ENCODE measurements at regions not wholly inside any gene's neighbourhood (a gene's known extent, or its start where the extent isn't known, plus 50 kb on each side); places are given as distances from the start of the nearest gene placed in this dataset.

DNA sequence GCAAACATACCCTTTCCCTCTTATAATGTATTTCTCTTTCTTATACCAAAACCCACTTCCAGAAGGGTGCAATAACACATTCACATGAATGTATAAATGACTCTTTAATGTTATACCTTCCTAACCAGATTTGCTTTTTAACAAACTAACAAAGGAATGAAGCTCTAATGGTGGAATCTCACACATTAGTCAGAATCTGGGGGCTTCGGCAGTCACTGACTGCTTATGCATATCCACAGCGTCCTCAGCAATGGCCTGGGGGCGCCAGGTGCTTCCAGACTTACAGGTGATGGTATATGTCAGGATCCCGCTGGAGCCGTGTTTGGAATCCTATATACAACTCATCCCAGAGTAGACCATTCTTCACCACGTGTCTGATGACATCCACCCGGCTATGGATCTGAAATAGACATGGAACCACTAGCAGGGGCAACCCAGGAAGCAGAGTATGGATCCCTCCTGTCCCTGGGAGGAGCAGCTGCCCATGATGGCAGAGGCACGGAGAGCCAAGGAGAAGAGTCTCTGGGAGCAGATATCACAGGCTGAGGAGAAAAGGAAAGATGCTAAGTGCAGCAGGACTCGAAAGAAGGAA, 150.8 kb upstream of the RIPOR2 start:
- Histone ChIP-seq H3K4me3 (no peak overlapping the region), H3K9me3 (ENCODE audit: control insufficient read depth in 4 of 4, insufficient read depth in 3 of 4, low read length in 3 of 4) (no peaks in the 10 kb centered on the region), H3K9ac (ENCODE audit: insufficient read depth in 1 of 2, low read length in 2 of 2) (no peak overlapping the region), H3K27ac (ENCODE audit: low read depth in 1 of 2, low read length in 1 of 2) (no peak overlapping the region), H3K36me3 (ENCODE audit: control insufficient read depth in 4 of 4, insufficient read depth in 4 of 4, low read length in 4 of 4) (peaks cover 0 to 13% (median 0%) of the 10 kb centered on the region in 4 donors), H3K4me1 (ENCODE audit: control insufficient read depth in 5 of 5, insufficient read depth in 5 of 5, low read length in 5 of 5) (peaks cover 0 to 2% (median 0%) of the 10 kb centered on the region in 5 donors), H3K27me3 (ENCODE audit: control insufficient read depth in 3 of 3, insufficient read depth in 3 of 3, low read length in 2 of 3) (no peaks in the 10 kb centered on the region)
- ATAC-seq (ENCODE audit: insufficient read depth, low FRiP score): no peak
- DNase-seq: no peak
- 84 to 89% methylated on average over 9 of the region's 9 CpGs for WGBS, 2 donors
- TF ChIP-seq, protein P1, sequence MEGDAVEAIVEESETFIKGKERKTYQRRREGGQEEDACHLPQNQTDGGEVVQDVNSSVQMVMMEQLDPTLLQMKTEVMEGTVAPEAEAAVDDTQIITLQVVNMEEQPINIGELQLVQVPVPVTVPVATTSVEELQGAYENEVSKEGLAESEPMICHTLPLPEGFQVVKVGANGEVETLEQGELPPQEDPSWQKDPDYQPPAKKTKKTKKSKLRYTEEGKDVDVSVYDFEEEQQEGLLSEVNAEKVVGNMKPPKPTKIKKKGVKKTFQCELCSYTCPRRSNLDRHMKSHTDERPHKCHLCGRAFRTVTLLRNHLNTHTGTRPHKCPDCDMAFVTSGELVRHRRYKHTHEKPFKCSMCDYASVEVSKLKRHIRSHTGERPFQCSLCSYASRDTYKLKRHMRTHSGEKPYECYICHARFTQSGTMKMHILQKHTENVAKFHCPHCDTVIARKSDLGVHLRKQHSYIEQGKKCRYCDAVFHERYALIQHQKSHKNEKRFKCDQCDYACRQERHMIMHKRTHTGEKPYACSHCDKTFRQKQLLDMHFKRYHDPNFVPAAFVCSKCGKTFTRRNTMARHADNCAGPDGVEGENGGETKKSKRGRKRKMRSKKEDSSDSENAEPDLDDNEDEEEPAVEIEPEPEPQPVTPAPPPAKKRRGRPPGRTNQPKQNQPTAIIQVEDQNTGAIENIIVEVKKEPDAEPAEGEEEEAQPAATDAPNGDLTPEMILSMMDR (IDR thresholded peaks at IDR 0.05; ENCODE audit: control extremely low read depth, extremely low read depth): no peak

DNA sequence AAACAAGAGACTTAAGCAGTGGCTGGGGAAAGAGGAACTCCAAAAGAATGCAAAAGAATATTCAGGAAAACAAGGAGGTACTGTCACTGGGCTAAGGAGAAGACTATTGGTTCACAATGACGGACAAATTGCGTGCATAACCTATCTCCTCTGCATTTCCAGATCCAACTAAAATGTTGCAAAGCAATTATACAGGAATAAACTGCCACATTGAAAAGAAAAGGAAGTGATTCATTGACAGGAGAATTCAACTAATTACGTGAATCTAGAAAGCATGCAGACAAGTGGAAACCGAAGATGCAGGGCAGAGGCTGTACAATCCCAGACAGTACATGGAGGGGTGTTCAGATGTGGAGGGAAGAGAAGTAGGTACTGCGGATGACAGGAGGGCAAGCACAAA, 152.8 kb upstream of the RIPOR2 start:
- DNase-seq (no peak), ATAC-seq (ENCODE audit: insufficient read depth, low FRiP score) (no peak)
- 62 to 64% methylated on average over 5 of the region's 5 CpGs for whole genome bisulfite sequencing, 2 donors
- Histone ChIP-seq H3K36me3 (ENCODE audit: control insufficient read depth in 4 of 4, insufficient read depth in 4 of 4, low read length in 4 of 4) (peaks cover 0 to 15% (median under 1%) of the 10 kb centered on the region in 4 donors), H3K4me1 (ENCODE audit: control insufficient read depth in 5 of 5, insufficient read depth in 5 of 5, low read length in 5 of 5) (peaks cover 0 to 2% (median 0%) of the 10 kb centered on the region in 5 donors), H3K4me3 (no peak overlapping the region), H3K9me3 (ENCODE audit: control insufficient read depth in 4 of 4, insufficient read depth in 3 of 4, low read length in 3 of 4) (no peaks in the 10 kb centered on the region), H3K27me3 (ENCODE audit: control insufficient read depth in 3 of 3, insufficient read depth in 3 of 3, low read length in 2 of 3) (no peaks in the 10 kb centered on the region), H3K27ac (ENCODE audit: low read depth in 1 of 2, low read length in 1 of 2) (peak overlapping the region in 1 of 2 donors; percentile 71), H3K9ac (ENCODE audit: insufficient read depth in 1 of 2, low read length in 2 of 2) (no peak overlapping the region)
- TF ChIP-seq, protein P1 (IDR thresholded peaks at IDR 0.05; ENCODE audit: control extremely low read depth, extremely low read depth): no peak

DNA sequence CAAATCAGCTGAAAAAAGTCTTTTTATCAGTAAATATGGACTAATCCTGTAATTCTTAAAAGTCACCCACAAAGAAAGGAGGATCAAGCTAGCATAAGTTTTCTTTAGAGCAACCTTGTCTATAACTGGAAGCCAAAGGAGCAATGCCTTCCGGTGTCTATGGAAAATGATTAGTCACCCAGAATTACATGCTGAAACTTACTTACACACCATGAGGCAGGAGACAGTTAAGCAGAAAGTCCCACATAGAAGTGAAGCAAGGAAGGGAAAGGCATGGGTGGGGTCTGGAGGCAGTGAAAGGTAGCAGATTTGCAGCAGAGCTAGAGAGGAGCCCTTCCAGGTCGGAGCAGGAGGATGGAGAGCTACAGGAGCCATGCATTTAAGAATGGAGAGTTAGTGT, 153.7 kb upstream of the RIPOR2 start:
- peaks cover 0 to 13% (median 3%) of the 10 kb centered on the region in 4 donors for H3K36me3 ChIP-seq (ENCODE audit: control insufficient read depth in 4 of 4, insufficient read depth in 4 of 4, low read length in 4 of 4)
- WGBS, 2 donors: 12 to 73% methylated on average over 2 of the region's 2 CpGs
- TF ChIP-seq, protein P1 (IDR thresholded peaks at IDR 0.05; ENCODE audit: control extremely low read depth, extremely low read depth): no peak

DNA sequence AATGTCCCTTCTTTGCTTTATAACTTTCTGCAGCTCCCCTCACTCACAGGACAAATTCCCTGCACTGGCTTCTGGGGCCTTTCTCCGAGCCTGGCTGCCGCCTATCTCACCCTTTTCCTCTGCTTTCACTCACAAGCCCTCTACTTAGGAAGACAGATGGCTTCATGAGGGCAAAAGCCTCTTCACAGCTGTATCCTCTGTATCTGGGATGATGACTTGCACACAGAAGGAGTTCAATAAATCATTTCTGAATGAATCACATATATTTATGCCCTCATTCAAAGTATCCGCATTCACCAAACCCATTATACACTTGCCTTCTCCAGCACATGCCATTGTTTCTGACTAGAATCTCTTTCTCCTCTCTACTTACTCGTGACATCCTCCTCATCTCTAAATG, 159.0 kb upstream of the RIPOR2 start:
- H3K9me3 ChIP-seq (ENCODE audit: control insufficient read depth in 4 of 4, insufficient read depth in 3 of 4, low read length in 3 of 4): no peaks in the 10 kb centered on the region
- ATAC-seq (ENCODE audit: insufficient read depth, low FRiP score): no peak
- H3K27ac ChIP-seq (ENCODE audit: low read depth in 1 of 2, low read length in 1 of 2): no peak overlapping the region
- WGBS, 2 donors: 68 to 84% methylated on average over 4 of the region's 4 CpGs
- peak in 2 of 3 donors; percentile 21 for DNase-seq
- H3K4me3 ChIP-seq: no peak overlapping the region
- no peak overlapping the region for H3K9ac ChIP-seq (ENCODE audit: insufficient read depth in 1 of 2, low read length in 2 of 2)
- peaks cover 0 to 16% (median 3%) of the 10 kb centered on the region in 4 donors for H3K36me3 ChIP-seq (ENCODE audit: control insufficient read depth in 4 of 4, insufficient read depth in 4 of 4, low read length in 4 of 4)
- H3K27me3 ChIP-seq (ENCODE audit: control insufficient read depth in 3 of 3, insufficient read depth in 3 of 3, low read length in 2 of 3): no peaks in the 10 kb centered on the region
- H3K4me1 ChIP-seq (ENCODE audit: control insufficient read depth in 5 of 5, insufficient read depth in 5 of 5, low read length in 5 of 5): no peaks in the 10 kb centered on the region
- TF ChIP-seq, protein P1 (IDR thresholded peaks at IDR 0.05; ENCODE audit: control extremely low read depth, extremely low read depth): no peak

More for the DNA sequence above, 153.7 kb upstream of the RIPOR2 start:
- H3K4me3 ChIP-seq: no peak overlapping the region
- no peak for DNase-seq
- peaks cover 0 to 2% (median 0%) of the 10 kb centered on the region in 5 donors for H3K4me1 ChIP-seq (ENCODE audit: control insufficient read depth in 5 of 5, insufficient read depth in 5 of 5, low read length in 5 of 5)
- ATAC-seq (ENCODE audit: insufficient read depth, low FRiP score): no peak
- no peak overlapping the region for H3K9ac ChIP-seq (ENCODE audit: insufficient read depth in 1 of 2, low read length in 2 of 2)
- no peaks in the 10 kb centered on the region for H3K27me3 ChIP-seq (ENCODE audit: control insufficient read depth in 3 of 3, insufficient read depth in 3 of 3, low read length in 2 of 3)
- H3K9me3 ChIP-seq (ENCODE audit: control insufficient read depth in 4 of 4, insufficient read depth in 3 of 4, low read length in 3 of 4): no peaks in the 10 kb centered on the region
- H3K27ac ChIP-seq (ENCODE audit: low read depth in 1 of 2, low read length in 1 of 2): no peak overlapping the region

Measured in lung (tissue), 11 donors.